Fibroblast of skin of back (primary cell): ENCODE measurements at regions not wholly inside any gene's neighbourhood (a gene's known extent, or its start where the extent isn't known, plus 50 kb on each side); places are given as distances from the start of the nearest gene placed in this dataset.

Experiments
- DNase-seq: peaks from one replicate; pipeline ENCODE4 v3.0.0-alpha.2; 2013

DNA sequence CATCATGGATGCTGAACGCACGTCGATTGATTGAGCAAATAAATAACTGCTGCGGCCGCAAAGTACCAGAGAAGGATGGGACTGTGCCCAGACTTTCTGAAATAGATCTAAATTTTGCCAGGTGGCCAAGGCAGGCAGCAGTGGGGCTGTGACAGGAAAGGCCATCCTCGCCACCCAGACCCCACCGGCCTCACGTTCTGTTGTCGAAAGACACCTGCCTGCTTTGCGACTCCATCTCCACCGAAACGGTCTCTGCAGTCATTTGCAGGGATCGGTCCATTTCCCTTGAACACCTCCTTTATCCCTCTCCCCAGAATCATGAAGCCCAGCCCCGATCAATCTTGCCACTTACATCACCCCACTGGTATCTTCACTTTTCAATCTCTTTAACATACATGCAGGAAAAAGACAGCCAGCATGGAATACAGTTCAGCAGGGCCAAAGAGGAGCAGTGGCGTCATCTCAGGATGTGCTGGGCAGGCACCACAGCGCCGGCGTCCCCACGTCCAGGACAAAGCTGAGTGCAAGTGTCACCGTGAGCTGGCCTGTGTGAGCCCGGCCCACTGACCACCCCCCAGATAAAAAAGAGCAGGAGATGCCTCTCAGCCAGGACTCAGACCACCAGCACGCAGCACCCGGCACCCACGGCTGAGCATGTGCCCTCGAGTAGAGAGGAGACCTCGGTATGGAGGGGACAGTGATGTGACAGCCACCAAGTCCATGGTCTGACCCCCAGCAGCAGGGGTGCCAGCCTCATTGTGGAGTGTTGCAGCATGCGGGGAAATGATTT lies 610.3 kb downstream of the TBC1D22A start:
- DNase-seq = no peak

DNA sequence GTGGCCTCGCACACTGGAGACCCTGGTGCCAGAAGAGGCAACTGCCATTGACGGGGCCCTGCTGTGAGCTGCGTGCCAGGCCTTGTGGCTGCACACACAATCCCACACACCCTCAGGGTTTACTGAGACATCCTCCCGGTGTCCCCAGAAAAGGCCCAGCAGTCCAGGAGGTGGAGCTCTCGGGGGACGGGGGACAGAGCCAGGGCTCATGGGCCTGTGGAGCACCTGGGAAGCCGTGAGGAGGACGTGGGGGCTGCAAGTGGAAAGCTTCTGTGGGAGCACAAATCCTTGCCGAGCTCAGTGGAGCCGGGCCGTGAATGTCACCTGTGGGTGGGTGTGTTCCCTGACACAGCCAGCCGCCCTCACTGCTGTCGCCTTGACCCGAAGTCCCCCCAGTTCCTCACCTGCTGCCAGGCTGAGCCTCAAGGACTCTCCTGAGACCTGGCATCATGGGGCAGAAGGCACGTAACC lies 609.7 kb downstream of the TBC1D22A start:
- no peak for DNase-seq

DNA sequence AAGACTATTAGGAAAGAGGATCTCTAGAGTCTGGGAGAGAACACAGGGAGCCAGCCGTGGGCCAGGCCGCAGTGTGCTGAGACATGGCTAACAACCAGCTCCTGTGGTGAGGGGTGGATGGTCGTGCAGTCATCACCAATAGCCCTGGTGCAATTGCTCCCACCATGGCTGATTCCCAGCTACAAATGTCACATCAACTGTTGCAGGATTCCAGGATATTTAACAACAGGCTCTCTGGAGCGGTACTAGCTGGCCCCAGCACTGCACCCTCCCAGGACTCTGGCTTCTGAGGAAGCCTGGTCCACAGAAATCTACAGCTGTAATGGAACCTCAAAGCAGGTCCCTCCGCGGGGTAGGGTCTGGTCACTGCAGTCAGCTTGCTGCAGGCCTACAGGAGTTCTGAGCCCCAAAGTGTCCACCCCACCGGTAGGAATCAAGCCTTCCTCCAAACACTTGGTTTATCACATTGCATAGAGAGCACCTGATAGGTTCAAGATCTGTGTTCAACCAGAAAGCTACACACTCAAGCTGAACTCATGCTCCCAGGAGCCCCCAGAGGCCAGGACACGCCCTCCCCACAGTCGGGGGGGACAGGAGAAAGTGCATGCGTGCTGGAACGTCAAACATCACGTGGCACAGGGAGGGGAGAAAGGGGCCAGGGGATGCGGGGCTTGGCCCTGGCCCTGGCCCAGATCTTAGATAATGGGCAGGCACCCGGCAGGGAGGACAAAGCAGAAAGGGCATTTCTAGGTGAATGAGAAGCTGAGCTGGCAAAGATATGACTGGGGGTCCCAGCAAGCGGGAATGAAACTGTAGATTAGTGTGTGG lies 609.0 kb downstream of the TBC1D22A start:
- no peak for DNase-seq

DNA sequence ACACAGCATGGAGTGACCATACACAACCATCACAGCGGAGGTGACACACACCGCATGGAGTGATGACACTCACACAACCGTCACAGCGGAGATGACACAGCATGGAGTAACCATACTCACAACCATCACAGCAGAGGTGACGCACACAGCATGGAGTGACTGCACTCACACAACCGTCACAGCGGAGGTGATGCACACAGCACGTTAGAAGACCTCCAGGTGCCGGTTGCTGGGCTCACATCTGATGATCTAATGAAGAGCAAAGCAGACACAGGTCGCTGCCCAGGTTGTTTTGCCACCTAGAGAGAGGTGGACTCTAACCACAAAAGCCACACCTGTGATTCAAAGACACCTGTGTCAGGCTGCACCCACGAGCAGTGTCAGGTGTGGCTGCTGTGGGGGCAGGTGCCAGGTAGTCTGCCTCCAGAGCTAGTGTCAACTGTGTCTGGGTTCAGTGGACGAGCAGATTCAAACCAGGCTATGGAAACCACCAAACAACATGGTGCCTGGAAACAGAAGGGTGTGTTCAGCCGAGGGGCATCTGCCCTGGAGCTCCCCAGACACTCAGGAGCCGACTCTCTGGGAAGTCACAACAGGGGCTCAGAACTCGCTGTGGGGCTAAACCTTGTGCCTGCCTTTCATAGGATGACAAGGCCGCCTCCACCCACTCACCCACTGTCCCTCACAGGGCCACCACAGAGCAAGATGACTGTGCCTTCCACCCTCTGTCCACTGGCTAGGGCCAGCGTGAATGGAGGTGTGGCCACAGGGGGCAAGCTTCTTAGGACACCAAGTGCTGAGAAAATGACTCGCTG lies 608.2 kb downstream of the TBC1D22A start:
- no peak for DNase-seq

DNA sequence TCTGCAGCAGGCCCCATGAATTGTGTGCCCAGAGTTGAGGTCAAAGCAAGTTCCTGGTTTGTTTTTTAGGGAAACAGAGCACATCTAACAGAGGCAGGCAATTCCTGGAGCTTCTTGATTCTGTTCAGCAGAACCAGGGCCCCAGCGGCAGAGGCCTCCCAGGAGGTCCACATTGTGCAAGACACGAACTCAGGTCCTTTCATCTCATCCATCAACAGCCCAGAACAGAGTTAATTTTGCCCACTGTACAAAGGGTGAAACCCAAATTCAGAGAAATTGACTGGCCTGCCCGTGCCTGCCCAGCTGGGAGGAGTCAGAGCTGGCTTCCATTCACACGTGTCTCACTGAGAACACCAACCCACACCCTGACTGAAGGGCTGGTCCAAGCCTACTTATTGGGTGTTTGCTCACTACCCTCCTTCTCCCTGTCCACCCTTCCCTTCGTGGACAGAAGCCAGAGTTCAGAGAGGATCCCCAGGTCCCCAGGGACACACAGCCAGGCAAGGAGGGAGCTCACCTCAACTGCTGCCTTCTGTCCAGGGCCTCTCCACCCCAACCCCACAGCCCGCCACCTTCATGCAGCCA lies 607.1 kb downstream of the TBC1D22A start:
- no peak for DNase-seq

DNA sequence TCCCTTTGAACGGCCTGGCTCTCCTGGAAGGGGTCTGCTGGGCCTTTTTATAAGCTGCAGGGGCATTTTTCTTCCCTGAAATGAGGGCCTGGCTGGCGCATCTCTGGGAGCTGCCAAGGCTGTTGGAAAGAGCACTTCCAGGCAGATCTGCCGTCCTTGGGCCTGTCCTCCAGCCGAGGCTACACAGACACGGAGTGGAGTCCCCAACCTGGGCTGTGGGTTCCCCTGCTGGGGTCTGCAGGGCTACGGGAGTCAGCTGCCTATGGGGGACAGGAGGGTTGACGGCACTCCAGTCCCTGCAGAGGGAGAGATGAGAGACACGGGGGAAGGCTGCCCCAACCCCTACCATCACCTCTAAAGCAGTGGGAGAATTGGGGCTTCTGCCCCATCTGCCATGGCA lies 606.6 kb downstream of the TBC1D22A start:
- no peak for DNase-seq

DNA sequence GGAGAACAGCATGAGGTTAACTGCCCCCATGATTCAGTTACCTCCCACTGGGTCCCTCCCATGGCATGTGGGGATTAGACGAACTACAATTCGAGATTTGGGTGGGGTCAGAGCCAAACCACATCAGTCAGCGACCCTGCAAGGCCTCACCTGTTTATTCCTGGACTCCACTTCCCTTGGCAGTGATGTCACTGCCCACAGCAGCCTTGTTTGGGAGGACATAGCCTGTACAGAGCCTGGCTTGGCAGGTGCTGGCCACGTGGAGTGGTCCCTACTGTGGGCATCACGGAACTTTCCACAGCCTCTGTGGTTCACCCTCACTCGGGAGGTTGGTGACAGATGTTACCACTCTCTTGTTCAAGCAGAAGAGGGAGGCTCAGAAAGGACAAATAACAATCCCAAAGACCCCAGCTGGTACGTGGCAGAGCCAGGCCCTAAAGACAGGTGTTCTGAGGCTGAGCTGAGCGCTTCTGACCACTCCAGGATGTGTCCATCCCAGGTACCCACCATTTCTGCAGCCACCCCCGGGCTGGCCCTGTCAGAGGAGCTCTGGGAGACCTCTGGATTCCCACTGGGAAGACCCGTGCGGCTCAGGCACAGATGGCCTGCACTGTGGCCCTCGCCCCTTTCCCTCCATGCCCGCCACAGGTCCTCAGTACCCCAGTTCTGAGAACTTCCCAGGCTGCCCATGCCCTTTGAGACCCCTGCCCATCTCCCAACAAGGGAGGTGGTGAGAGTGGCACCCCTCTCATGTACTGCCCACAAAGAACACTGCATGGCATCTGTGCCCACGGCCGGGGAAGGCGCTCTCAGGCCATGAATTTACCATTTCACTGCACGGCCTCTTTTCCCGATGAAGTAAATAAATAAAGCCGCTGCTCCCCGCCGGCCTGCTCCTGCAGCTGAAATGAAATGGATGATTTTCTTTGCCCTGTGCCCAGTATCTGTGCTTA lies 605.8 kb downstream of the TBC1D22A start:
- DNase-seq = no peak

DNA sequence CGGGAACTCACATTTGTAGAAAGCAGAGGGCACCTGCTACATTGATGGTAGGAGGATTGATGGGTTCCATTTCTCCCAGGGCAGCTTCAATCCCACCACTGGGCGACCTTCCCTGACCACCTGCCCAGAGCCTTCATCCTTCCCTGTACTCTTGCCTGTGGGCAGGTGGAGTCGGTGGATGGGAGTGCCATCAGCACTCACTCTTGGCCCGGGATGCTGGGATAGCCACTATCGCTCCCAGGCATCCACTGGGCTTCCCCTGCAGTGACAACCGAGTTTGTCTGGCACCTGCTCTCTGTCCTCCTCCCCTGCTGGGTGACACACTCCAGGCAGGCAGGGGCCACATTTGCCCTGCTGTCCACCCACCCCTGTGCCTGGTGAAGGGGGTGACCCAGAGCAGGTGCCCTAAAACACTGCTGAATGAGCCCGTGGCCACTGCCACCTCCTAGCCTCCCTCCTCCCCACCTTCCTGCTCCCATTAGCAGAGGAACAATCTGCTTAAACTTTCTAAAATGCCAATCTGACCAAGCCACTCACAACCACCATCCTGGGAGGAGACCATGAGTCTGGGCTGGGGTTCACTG lies 604.7 kb downstream of the TBC1D22A start:
- no peak for DNase-seq

DNA sequence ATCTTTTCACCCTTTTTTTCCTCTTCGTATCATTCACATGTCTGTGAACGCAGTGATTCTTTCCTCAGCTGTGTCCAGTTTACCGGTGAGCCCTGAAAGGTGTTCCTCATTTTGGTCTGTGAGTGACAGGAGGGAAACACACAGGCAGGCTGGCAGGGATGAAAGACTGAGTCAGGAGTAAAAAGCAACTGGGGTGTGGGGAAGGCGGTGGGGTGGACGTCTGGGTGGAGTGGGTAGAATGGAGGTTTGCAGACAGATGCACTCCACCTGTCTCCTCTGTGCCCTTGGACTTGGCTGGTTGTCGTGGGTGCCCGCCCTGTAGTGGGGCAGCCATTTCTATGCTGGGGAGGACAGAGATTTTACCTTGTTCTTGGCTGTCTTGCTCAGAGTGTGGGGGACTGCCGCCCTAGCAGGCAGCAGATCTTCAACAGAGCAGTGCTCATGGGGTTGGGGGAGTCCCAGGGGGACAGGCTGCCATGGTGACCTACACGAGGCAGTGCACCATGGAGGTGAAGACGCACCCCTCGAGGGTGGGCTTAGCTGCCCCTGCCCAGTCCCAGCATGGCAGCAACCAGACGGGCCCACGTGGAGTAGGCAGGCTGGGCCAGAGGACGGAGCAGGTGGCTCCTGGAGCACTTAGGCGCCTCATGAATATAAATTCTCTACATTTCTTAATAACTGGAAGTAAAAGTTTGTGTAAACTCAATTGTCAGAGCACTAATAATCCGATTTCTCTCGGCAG lies 603.7 kb downstream of the TBC1D22A start:
- DNase-seq = no peak

DNA sequence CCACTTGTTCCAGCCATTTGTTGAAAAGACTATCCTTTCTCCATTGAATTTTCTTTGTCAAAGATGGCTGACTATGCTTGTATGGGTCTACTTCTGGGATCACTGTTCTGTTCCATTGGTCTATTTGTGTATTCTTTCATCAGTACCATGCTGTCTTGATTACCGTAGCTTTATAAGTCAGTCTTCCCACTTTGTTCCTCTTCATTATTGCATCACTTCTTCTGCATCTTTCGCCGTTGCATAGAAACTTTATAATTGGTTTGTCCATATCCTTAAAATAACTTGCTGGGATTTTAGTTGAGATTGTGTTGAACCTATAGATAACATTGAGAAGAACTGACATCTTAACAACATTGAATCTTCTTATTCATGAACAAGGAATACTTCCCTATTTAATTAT lies 598.8 kb downstream of the TBC1D22A start:
- no peak for DNase-seq

DNA sequence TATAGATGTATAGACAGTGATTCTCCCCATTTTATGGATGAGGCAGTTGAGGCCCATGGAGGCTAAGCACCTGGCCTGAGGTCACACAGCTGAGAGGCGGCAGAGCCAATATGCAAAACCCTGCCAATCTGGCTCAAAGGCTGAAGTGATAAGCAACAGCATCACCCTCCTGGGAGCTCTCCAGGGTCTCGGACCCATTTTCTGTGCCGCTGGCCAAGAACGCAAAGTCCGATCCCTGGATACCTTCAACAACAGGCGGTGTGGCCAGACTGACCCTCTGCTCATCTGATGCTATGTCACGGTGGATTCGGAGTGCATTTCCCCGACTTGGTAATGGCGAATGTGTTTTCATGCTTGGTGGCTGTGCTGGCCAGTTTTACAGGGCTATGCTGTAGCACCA lies 595.0 kb downstream of the TBC1D22A start:
- no peak for DNase-seq

DNA sequence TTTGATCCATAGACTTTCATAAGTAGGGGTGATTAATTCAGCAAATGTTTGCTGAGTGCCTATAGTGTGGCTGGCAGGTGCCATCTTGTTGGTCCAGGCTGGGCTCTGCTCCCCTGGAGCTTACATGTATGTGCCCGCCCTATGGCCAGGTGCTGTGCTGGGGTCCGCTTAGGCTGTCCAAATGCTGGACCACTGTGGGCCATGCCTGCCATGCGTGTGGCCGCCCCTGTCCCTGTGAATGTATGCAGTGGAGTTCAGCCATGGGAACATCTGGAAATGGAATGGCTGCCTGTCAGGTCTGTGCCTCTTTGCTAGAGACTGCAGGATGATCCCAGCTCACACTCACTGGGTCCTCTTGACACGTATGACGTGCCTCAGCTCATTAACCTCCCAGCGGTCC lies 594.6 kb downstream of the TBC1D22A start:
- DNase-seq = no peak

DNA sequence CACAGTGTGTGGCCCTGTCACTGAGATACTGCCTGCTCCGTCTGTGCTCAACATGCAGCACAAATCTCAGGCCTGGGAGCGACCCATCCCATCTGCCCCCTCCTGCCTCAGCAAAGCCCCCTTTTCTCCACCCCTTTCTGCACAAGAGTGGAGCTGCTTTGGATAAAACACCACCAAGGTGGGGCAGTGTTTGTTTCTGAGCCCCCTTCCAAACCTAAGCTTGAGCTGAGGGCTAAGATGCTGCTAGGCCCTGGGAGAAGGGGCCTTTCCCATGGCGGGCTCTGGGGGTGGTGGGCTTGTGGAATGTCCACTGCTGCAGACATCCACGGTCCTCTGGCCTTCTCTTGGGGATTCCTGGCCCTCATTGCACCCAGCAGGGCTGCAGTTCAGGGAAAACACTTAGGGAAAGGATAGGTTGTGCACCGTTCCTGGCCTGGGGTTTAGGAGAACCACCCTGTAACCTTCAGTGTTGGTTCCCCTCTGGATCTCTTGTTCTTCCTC lies 594.1 kb downstream of the TBC1D22A start:
- DNase-seq = no peak

DNA sequence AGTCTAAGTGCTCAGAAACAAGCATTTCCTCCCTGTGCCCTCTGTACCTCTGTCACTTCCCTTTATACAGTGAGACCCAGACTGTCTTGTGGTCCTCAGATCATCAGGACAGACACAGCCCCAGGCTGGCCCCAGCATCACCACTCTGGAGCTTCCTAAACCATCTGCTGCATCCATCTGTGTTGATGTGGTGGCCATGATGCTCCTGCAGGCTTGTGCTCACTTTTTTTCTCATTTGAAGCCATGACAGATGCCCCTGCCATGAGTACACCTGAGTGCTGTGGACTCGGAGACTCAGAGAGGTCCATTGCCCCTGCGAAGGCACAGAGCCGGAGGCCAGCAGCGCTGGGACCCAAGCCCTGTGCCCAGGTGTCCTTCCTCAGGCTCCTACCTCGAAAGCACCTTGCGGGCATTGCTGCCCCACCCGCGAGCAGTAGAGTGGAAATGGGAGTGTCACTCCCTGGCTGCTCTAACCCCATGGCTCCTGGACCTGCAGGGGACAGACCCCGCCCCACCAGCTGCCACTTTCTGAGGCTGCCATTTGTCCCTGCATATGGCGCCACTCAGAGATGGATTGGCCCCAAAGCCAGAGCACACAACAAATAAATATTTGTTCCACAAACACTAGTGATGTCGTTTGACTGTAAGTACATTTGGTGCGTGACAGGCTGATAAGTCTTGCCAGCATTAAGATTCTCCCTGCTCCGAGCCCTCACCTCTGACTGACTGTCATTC lies 593.5 kb downstream of the TBC1D22A start:
- DNase-seq = no peak

DNA sequence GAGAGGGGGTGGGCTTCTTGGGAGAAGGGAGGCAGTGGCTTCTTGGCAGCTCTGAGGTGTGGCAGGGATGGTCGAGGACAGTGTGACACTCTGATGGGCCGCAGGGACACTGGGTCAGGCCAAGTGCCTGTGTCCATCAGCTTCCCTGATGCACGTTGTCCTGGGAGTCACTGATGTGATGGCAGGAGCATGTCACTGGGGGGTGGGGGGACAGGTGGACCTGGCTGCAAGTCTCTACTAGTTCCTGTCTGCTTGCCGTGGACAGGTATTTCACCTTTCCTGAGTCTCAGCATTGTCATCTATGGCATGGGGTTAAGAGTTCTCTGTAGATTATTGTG lies 592.9 kb downstream of the TBC1D22A start:
- no peak for DNase-seq

DNA sequence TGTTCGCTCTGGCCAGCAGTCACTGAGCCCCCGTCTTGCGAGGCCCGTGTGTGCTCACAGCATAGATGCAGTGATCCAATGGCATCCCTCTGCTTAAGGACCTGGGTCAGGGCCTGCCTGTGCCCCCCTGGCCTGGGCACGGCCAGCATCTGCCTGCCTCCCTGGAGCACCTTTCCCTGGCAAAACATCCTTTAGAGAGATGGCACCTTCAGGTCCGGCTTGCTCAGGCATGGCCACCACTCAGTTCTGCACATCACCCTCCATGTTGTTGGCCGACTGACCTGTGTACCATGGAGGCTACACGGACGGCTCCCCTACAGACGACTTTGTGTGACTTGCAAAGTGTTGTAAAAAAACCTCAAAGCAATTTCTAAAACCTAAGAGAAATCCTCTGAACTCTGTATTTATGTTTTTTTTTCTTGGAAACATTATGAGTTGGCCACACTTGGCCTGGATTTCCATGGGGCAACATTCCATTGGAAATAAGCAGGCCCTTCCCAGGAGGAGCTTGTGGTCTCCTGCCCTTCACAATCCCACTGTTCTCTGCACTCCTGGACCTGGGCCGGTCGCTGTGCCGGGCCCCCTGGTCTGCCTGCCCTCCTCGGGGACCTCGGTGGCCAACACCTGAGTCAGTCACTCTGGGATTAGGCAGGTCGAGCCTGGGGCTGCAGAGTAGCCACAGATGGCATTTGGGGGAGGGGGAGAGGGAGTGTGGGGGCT lies 592.4 kb downstream of the TBC1D22A start:
- DNase-seq = no peak

DNA sequence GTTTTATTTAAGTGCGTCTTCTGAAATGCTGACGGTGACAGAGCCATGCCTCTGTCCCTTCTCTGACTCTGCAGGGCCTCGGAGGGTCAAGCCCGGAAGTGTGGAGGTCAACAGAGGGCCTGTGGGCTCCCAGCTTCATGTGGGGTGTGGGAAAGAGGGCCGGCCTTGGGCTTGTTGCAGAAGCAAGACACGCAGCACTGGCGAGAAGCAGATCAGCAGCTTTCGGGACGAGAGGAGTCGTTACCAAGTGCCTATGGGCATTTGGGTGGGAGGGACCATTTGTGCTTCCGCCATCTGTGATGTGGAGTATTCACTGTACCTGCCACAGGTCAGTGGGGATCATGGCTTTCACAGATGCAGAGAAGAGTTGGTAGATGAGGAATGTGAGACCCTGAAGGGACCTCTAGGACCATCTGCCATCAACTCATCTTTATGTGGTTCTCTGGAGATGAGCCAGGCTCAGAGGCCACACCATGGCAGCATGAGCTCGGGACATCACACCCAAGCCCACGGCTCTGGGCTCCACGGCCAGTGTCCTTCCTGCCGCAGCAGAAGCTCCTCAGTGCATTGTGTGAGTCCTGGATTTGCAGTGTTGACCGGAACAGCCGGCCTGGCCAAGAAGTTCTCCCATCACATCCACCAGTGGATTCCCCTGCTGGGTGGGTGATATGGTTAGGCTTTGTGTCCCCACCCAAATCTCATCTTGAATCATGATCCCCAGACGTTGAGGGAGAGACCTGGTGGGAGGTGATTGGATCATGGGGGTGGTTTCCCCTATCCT lies 590.7 kb downstream of the TBC1D22A start:
- no peak for DNase-seq
